ENCODE measurements at regions not wholly inside any gene's neighbourhood (a gene's known extent, or its start where the extent isn't known, plus 50 kb on each side); places are given as distances from the start of the nearest gene placed in this dataset.
"Not testable (repeated sequence)": the region's sequence is repeated elsewhere in the genome, so short reads cannot be mapped to it uniquely, and the experiment has no call there.

GRCh38 chr6:160804639-160805038 lies 102.6 kb downstream of the PLG start:
- FAIRE-seq (no peak), DNase-seq (ENCODE audit: insufficient read length, low spot score) (no peak)

DNA sequence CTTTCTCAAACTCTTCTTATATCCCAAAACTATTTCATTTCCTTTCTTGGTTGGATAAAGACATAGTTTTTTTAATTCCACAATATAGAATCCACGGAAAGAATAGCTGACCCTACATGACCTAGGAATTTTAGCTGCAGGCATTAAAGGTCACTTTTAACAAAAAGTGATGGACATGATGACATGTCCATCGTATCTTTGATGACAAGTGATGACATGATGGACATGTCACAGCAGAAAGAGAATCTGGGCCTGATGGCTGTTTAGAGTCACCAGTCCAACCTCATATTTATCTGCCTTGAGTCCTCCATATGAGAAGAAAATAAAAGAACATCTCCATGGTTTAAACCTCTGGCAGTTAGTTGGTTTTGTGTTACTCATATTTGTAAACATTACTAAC lies 106.2 kb downstream of the PLG start:
- no peak for FAIRE-seq
- DNase-seq (ENCODE audit: insufficient read length, low spot score): no peak

GRCh38 chr6:160810238-160810637 lies 108.2 kb downstream of the PLG start:
- DNase-seq (ENCODE audit: insufficient read length, low spot score) (no peak), FAIRE-seq (no peak)

GRCh38 chr6:160812097-160812496 lies 110.1 kb downstream of the PLG start:
- FAIRE-seq: no peak
- no peak for DNase-seq (ENCODE audit: insufficient read length, low spot score)

DNA sequence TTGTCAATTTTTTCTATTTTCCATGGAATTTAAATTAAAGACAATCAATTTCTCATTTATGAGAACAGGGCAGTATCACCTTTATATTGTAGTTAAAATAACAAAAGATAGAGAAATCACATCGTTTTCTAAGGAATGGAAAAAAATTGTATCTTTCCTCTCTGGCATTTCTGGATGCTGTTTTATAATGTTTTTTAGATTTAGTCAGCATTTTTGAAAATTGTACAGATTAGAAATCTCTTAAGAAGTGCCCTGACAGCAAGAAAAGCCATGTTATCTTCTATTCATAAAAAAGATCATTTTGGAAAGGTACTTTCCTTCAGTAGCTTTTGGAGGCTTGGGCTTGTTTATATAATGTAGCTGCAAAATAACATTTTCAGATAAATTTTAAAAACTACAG lies 116.9 kb downstream of the PLG start:
- FAIRE-seq (no peak), DNase-seq (ENCODE audit: insufficient read length, low spot score) (no peak)

DNA sequence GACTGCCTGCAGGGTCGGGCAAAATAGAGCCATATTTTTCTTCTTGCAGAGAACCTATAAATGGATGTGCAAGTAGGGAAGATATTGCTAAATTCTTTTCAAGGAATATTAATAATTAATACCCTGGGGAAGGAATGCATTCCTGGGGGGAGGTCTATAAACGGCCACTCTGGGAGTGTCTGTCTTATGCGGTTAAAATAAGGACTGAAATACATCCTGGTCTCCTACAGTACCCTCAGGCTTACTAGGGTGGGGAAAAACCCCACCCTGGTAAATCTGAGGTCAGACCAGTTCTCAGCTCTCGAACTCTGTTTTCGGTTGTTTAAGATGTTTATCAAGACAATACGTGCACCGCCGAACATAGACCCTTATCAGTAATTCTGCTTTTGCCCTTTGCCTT lies 118.6 kb downstream of the PLG start:
- not testable (repeated sequence) for FAIRE-seq; DNase-seq (ENCODE audit: insufficient read length, low spot score)

GRCh38 chr6:160831739-160832138 lies 129.7 kb downstream of the PLG start:
- no peak for DNase-seq (ENCODE audit: insufficient read length, low spot score)

GRCh38 chr6:160832422-160832821 lies 130.4 kb downstream of the PLG start:
- no peak for DNase-seq (ENCODE audit: insufficient read length, low spot score)
- no peak for FAIRE-seq

More at GRCh38 chr6:160831739-160832138, 129.7 kb downstream of the PLG start:
- FAIRE-seq: no peak

- no peak for DNase-seq (ENCODE audit: insufficient read length, low spot score)
These were observed 135.1 kb downstream of the PLG start for GRCh38 chr6:160837146-160837545.

GRCh38 chr6:160851031-160851430 lies 140.5 kb upstream of the MAP3K4 start:
- no peak for FAIRE-seq
- no peak for DNase-seq (ENCODE audit: insufficient read length, low spot score)

More at GRCh38 chr6:160837146-160837545, 135.1 kb downstream of the PLG start:
- no peak for FAIRE-seq

DNA sequence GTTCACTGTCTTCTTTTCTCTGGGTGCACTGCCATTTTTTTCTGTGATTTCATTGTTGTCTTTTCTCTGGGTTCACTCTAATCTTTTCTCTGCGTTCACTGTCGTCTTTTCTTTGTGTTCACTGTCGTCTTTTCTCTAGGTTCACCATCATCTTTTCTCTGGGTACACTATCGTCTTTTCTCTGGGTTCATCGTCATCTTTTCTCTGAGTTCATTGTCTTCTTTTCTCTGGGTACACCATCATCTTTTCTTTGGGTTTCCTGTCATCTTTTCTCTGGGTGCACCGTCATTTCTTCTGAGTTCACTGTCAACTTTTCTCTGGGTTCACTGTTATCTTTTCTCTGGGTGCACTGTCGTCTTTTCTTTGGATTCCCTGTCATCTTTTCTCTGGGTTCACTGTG lies 137.6 kb upstream of the MAP3K4 start:
- no peak for DNase-seq (ENCODE audit: insufficient read length, low spot score)
- no peak for FAIRE-seq

GRCh38 chr6:160858886-160859285 lies 132.7 kb upstream of the MAP3K4 start:
- FAIRE-seq (no peak), DNase-seq (ENCODE audit: insufficient read length, low spot score) (no peak)

- FAIRE-seq: no peak
- DNase-seq (ENCODE audit: insufficient read length, low spot score): no peak
These were observed 131.7 kb upstream of the MAP3K4 start for GRCh38 chr6:160859822-160860221.

DNA sequence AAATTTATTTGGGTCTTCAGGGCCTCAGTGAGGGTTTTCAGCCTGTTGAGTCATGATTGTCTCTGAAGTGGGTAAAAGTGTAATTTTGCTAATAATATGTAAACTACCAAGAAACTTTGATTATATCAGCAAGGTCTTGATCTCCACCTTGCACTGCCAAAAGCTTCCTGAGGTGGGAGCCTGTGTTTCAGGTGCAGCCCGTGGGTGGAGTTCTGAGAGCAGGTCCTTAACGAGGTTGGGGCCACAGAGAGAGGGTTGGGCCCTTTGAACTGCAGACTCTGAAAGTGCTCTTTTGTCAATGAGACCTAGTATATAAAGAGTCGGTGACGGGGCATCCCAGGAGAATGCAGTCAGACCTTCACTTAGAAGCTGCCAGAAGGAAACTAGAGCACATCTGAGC lies 129.7 kb upstream of the MAP3K4 start:
- FAIRE-seq: no peak
- no peak for DNase-seq (ENCODE audit: insufficient read length, low spot score)

GRCh38 chr6:160863782-160864181 lies 127.8 kb upstream of the MAP3K4 start:
- FAIRE-seq: no peak
- DNase-seq (ENCODE audit: insufficient read length, low spot score): no peak

- FAIRE-seq (no peak), DNase-seq (ENCODE audit: insufficient read length, low spot score) (no peak)
These were observed 120.2 kb upstream of the MAP3K4 start for GRCh38 chr6:160871320-160871719.

- DNase-seq (ENCODE audit: insufficient read length, low spot score) (no peak), FAIRE-seq (no peak)
These were observed 110.3 kb upstream of the MAP3K4 start for GRCh38 chr6:160881148-160881808.

DNA sequence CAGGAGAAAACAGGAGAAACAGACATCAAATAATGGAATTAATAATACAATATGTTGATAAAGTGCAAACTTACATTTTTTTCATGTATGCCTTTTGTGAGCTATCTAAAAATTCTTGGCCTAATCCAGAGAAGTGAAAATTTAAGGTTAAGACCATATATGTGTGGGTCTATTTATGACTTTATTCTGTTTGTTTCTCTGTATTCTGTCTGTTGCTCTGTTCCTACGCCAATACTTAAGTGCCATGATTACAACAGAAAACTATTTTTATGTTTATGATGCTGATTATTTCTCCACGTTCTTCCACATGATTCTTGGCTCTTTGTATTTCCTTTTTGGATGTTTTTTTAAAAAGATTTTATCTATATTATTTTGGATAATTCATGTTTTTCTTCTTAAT lies 109.6 kb upstream of the MAP3K4 start:
- FAIRE-seq: no peak
- DNase-seq (ENCODE audit: insufficient read length, low spot score): no peak

DNA sequence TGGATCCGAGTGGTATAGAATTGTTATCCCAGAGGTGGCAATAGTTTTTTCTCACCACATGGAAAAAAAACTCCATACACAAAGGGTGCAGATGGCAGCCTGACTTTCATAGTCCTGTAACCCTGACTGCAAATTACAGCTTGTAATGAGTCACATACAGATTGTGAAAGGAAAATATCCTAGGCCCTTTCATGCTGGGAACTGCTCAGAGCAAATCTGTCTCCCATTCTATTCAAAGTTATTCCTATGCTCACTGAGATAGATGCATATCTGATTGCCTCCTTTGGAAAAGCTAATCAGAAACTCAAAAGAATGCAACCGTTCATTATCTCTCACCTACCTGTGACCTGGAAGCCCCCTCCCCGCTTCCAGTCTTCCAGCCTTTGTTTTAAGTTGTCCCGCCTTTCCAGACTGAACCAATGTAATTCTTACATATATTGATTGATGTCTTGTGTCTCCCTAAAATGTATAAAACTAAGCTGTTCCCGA lies 108.7 kb upstream of the MAP3K4 start:
- FAIRE-seq (no peak), DNase-seq (ENCODE audit: insufficient read length, low spot score) (no peak)

GRCh38 chr6:160883560-160883959 lies 108.0 kb upstream of the MAP3K4 start:
- FAIRE-seq: no peak

DNA sequence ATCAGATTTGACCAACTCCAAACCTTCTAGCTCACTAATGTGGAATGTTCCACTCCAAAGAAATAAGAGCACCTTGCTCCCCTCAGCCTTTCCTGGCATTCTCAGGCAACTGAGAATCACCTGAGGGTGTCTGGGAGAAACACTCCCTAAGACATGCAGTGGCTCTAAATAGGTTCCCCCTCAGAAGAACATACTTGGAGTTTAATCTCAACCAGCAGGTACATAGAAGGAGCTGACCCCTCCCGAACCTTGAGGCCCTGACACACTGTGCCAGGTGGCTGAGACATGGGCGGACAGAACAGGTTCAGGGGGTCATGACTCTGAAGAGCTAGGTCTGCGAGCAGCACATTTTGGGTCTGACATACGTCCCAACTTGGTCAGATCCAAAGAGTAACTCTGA lies 107.6 kb upstream of the MAP3K4 start:
- FAIRE-seq (no peak), DNase-seq (ENCODE audit: insufficient read length, low spot score) (no peak)

More at GRCh38 chr6:160883560-160883959, 108.0 kb upstream of the MAP3K4 start:
- DNase-seq (ENCODE audit: insufficient read length, low spot score): no peak

- FAIRE-seq; DNase-seq (ENCODE audit: insufficient read length, low spot score): not testable (repeated sequence)
These were observed 102.4 kb upstream of the MAP3K4 start for GRCh38 chr6:160889148-160889547.

DNA sequence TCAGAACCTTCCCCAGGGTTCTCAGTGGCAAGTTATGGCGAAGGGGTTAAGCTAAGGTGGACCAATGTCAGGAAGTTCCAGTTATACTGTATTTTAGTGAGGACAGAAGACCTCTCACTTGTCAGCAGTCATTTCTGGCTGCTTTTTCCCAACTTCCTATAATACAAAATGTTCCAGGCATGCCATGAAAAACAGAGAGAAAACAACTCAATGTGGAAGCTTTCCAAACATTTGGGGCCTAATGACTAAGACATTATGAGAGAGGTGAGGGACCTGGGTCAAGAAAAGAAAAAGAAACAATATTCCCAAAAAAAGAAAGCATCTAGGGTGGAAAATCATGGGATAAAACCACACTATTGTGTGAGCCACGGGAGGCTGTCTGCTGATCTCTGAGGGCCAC lies 99.9 kb upstream of the MAP3K4 start:
- FAIRE-seq (no peak), DNase-seq (ENCODE audit: insufficient read length, low spot score) (no peak)
